Eye (tissue), 1 donor: ENCODE measurements at regions not wholly inside any gene's neighbourhood (a gene's known extent, or its start where the extent isn't known, plus 50 kb on each side); places are given as distances from the start of the nearest gene placed in this dataset.

Source experiments
- DNase-seq: peaks from one replicate; pipeline ENCODE4 v3.0.0-alpha.2; 2015

- no peak for DNase-seq
Measured at GRCh38 chr6:163630991-163631390, 216.5 kb downstream of the QKI start.

- DNase-seq, result peak; percentile 56
Measured at GRCh38 chr6:163630572-163630971, 216.1 kb downstream of the QKI start.

- DNase-seq, result no peak
Measured at GRCh38 chr6:163630096-163630495, 215.6 kb downstream of the QKI start.
